A673 (cell line): ENCODE measurements at regions not wholly inside any gene's neighbourhood (a gene's known extent, or its start where the extent isn't known, plus 50 kb on each side); places are given as distances from the start of the nearest gene placed in this dataset.
"Not testable (repeated sequence)": the region's sequence is repeated elsewhere in the genome, so short reads cannot be mapped to it uniquely, and the experiment has no call there.

Experiments used
- CTCF ChIP-seq: fragments of 300-800, 200-600 bp; sonication (generic); conservative IDR thresholded peaks from 2 replicates; pipeline ENCODE4 v1.5.1; 2017; ENCODE audit warnings: low read depth, mild to moderate bottlenecking, antibody characterized with exemption, low read length, moderate library complexity, mixed read lengths
- EZH2 ChIP-seq: fragments of 200-600 bp; sonication (generic); IDR thresholded peaks from 2 replicates; pipeline ENCODE4 v1.6.1; 2017; ENCODE audit warnings: borderline replicate concordance, low read depth, mild to moderate bottlenecking, mixed read lengths, antibody characterized with exemption, low read length; ENCODE audit not compliant: poor library complexity, severe bottlenecking

DNA sequence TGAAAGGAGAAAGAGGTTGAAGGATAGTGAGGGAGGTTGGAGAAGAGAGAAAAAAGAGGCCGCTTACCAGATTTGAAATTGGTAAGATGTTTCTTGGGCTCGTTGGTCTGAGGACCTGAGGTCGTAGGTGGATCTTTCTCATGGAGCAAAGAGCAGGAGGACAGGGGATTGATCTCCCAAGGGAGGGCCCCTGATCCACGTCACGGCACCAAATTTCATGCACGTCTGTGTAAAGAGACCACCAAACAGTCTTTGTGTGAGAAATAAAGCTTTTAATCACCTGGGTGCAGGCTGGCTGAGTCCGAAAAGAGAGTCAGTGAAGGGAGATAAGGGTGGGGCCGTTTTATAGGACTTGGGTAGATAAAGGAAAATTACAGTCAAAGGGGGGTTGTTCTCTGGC, 479.7 kb upstream of the SLITRK5 start:
- TF ChIP-seq CTCF, EZH2: not testable (repeated sequence)
